ENCODE measurements at regions not wholly inside any gene's neighbourhood (a gene's known extent, or its start where the extent isn't known, plus 50 kb on each side); places are given as distances from the start of the nearest gene placed in this dataset.

DNA sequence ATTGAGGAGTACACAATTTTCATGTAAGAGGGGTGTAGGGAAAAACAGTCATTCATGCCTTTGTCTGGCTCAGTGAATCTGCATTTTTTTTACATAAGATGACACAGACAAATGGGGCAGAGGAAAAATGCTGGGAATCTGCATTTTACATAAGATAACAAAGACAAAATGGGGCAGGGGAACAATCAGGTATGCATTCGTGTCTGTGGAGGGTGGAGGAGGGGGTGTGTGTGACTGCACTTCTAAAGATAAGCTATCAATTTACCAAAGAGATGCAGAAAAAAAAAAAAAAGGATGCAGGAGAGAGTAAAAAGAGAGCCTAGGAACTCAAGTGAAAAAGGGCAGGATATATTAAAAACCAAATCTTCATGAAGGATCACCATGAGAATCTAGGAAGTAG lies 637.4 kb downstream of the ZNF674 start:
- Histone ChIP-seq H3K4me1 (ENCODE audit: insufficient read depth, low read length) (no peaks in the 10 kb centered on the region), H3K27ac (ENCODE audit: low read depth, low read length) (no peak overlapping the region), H3K36me3 (ENCODE audit: insufficient read depth, low read length) (no peaks in the 10 kb centered on the region), H4K20me1 (ENCODE audit: insufficient read depth, low read length) (no peaks in the 10 kb centered on the region), H3K4me3 (ENCODE audit: insufficient read depth, low read length) (no peak overlapping the region), H3K27me3 (ENCODE audit: insufficient read depth, low read length) (peaks cover 15% of the 10 kb centered on the region), H2AFZ (ENCODE audit: low read length) (no peak overlapping the region), H3K9me3 (ENCODE audit: low read depth, low read length) (no peaks in the 10 kb centered on the region), H3K79me2 (ENCODE audit: insufficient read depth, low read length) (no peaks in the 10 kb centered on the region), H3K4me2 (ENCODE audit: insufficient read depth, low read length) (no peak overlapping the region)
- no peak for DNase-seq (ENCODE audit: insufficient read length, low spot score, missing footprints)
- TF ChIP-seq, protein P1, sequence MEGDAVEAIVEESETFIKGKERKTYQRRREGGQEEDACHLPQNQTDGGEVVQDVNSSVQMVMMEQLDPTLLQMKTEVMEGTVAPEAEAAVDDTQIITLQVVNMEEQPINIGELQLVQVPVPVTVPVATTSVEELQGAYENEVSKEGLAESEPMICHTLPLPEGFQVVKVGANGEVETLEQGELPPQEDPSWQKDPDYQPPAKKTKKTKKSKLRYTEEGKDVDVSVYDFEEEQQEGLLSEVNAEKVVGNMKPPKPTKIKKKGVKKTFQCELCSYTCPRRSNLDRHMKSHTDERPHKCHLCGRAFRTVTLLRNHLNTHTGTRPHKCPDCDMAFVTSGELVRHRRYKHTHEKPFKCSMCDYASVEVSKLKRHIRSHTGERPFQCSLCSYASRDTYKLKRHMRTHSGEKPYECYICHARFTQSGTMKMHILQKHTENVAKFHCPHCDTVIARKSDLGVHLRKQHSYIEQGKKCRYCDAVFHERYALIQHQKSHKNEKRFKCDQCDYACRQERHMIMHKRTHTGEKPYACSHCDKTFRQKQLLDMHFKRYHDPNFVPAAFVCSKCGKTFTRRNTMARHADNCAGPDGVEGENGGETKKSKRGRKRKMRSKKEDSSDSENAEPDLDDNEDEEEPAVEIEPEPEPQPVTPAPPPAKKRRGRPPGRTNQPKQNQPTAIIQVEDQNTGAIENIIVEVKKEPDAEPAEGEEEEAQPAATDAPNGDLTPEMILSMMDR (IDR thresholded peaks at IDR 0.05; ENCODE audit: extremely low read depth, low read depth, low read length) = no peak

DNA sequence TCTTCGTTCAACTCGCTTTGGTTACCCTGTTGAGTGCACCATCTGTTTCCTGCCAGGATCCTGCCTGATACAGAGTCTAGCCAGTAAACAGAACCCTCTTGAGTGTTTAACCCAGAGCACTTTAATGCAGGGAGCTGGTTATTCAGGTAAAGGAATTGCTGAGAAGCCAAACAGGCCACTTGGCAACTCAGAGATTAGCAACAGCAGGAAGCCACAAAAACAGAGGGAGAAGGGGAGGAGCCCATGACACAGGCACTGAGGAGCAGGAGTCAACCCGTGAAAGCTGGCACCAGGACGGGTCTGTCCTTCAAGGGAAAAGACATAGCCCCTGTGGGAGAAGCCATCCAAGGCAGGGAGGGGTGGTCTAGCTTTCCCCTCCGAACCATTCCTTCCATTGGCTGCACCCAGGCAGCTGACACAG lies 641.4 kb downstream of the ZNF674 start:
- peaks cover 21% of the 10 kb centered on the region for H3K27me3 ChIP-seq (ENCODE audit: insufficient read depth, low read length)
- H3K4me1 ChIP-seq (ENCODE audit: insufficient read depth, low read length) = no peaks in the 10 kb centered on the region
- DNase-seq (ENCODE audit: insufficient read length, low spot score, missing footprints) = no peak
- no peak overlapping the region for H3K4me2 ChIP-seq (ENCODE audit: insufficient read depth, low read length)
- peak overlapping the region; percentile 45 for H2AFZ ChIP-seq (ENCODE audit: low read length)
- H4K20me1 ChIP-seq (ENCODE audit: insufficient read depth, low read length) = no peaks in the 10 kb centered on the region
- H3K79me2 ChIP-seq (ENCODE audit: insufficient read depth, low read length) = no peaks in the 10 kb centered on the region
- no peak overlapping the region for H3K27ac ChIP-seq (ENCODE audit: low read depth, low read length)
- H3K9me3 ChIP-seq (ENCODE audit: low read depth, low read length) = no peaks in the 10 kb centered on the region
- no peaks in the 10 kb centered on the region for H3K36me3 ChIP-seq (ENCODE audit: insufficient read depth, low read length)
- no peak overlapping the region for H3K4me3 ChIP-seq (ENCODE audit: insufficient read depth, low read length)
- TF ChIP-seq, protein P1 (IDR thresholded peaks at IDR 0.05; ENCODE audit: extremely low read depth, low read depth, low read length) = no peak

DNA sequence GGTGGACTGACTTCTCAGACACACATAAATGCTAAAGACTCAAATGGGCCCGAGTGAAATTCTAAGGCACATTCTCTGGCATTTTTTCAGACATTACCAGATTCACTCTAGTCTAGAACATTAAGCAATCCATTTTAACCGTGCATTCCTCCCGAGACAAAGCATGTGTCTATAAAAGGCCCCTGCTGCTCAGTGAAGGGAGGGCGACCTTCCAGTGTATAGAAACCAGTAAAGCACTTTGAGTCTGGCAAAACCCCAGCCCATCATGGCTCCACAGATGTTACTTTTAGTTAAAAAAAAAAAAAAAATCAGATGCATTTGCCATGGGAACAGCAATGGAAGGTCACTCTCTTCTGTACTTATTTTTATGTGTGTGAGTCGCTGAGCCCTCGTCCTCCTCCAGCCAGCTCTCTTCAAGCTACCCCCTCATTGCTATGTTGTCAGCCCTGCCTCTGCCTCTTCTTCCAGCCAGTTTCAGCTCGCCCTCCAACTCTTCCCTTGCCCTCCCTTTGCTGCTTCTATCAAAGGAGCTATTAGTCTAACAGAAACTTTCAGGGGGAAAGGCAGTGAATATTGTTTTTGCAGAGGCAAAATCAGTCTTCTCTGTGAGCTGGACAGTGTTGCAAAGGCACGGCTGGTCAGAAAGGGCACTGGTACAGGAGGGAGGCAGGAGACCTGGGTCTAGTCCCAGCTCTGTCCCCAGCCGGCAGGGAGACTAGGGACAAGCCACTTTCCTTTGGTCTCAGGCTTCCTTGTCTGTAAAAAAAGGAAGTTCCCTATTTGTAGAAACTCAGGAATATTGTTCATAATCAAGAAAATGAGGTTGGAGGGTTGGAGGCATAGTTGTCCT lies 644.2 kb downstream of the ZNF674 start:
- no peak overlapping the region for H3K27ac ChIP-seq (ENCODE audit: low read depth, low read length)
- peak overlapping the region; percentile 35 for H2AFZ ChIP-seq (ENCODE audit: low read length)
- DNase-seq (ENCODE audit: insufficient read length, low spot score, missing footprints) = no peak
- no peaks in the 10 kb centered on the region for H3K9me3 ChIP-seq (ENCODE audit: low read depth, low read length)
- H3K4me3 ChIP-seq (ENCODE audit: insufficient read depth, low read length) = no peak overlapping the region
- H3K27me3 ChIP-seq (ENCODE audit: insufficient read depth, low read length) = peaks cover 31% of the 10 kb centered on the region
- H4K20me1 ChIP-seq (ENCODE audit: insufficient read depth, low read length) = no peaks in the 10 kb centered on the region
- H3K4me1 ChIP-seq (ENCODE audit: insufficient read depth, low read length) = no peaks in the 10 kb centered on the region
- no peak overlapping the region for H3K4me2 ChIP-seq (ENCODE audit: insufficient read depth, low read length)
- H3K79me2 ChIP-seq (ENCODE audit: insufficient read depth, low read length) = no peaks in the 10 kb centered on the region
- TF ChIP-seq, protein P1 (IDR thresholded peaks at IDR 0.05; ENCODE audit: extremely low read depth, low read depth, low read length) = no peak
- no peaks in the 10 kb centered on the region for H3K36me3 ChIP-seq (ENCODE audit: insufficient read depth, low read length)

DNA sequence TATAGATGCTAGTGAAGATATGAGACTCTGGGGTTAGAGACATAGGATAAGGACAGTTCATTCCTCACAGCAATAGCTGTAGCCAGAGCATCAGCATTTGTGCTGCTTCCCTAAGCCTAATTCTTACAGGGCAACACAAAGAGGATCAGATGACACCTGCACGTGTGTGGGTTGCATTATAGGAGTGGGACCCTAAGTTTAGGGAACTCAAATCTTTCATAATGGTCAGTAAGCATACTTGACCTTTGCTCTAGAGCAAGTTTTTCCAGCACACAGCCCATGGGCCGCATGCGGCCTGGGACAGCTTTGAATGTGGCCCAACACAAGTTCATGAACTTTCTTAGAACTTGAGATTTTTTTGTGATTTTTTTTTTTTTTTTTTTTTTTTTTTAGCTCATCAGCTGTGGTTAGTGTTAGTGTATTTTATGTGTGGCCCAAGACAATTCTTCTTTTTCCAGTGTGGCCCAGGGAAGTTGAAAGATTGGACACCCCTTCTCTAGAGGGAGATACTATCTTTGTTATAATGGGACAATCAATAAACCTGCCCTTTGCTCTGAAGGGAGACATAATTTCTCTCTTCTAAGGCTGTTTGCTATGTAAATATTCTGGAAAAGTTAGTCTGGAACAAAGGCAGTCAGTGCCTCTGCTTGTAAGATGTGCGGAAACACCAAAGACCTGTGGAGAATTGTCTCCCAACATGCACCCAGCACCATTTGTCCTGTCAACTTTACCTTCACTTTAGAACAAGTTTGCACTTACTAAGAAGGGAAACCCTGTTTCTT lies 650.2 kb downstream of the ZNF674 start:
- Histone ChIP-seq H4K20me1 (ENCODE audit: insufficient read depth, low read length) (no peaks in the 10 kb centered on the region), H3K4me2 (ENCODE audit: insufficient read depth, low read length) (no peak overlapping the region), H3K79me2 (ENCODE audit: insufficient read depth, low read length) (no peaks in the 10 kb centered on the region), H3K4me1 (ENCODE audit: insufficient read depth, low read length) (no peaks in the 10 kb centered on the region), H3K27me3 (ENCODE audit: insufficient read depth, low read length) (peaks cover 16% of the 10 kb centered on the region), H2AFZ (ENCODE audit: low read length) (no peak overlapping the region), H3K27ac (ENCODE audit: low read depth, low read length) (no peak overlapping the region), H3K9me3 (ENCODE audit: low read depth, low read length) (no peaks in the 10 kb centered on the region), H3K4me3 (ENCODE audit: insufficient read depth, low read length) (no peak overlapping the region), H3K36me3 (ENCODE audit: insufficient read depth, low read length) (no peaks in the 10 kb centered on the region)
- DNase-seq (ENCODE audit: insufficient read length, low spot score, missing footprints) = no peak
- TF ChIP-seq, protein P1 (IDR thresholded peaks at IDR 0.05; ENCODE audit: extremely low read depth, low read depth, low read length) = no peak
